ENCODE measurements at regions not wholly inside any gene's neighbourhood (a gene's known extent, or its start where the extent isn't known, plus 50 kb on each side); places are given as distances from the start of the nearest gene placed in this dataset.

GRCh38 chr5:2187687-2188086 is 305.0 kb upstream of the IRX4 start:
- no peaks in the 10 kb centered on the region for H3K36me3 ChIP-seq (ENCODE audit: control insufficient read depth in 2 of 2, insufficient read depth in 2 of 2, low read length in 1 of 2)
- whole genome bisulfite sequencing, result 90% methylated on average over 10 of the region's 10 CpGs

DNA sequence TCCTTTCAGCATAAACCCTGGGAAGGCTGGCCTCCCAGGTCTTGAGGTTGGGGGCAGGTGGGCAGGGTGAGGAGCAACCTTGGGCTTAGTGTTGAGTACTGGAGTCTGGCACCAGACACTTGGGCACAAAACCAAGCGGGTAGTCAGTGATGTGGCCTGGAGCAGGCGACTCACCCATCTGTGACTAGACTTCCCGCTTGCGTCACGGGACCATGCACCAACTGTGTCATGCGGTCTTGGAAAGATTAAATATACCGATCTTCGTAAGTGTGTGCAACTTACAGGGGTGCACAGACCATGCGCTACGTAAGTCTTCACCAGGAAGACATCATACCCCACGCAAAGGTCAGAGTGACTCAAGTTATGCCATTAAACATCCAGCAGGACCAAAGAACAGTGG is 304.4 kb upstream of the IRX4 start:
- 96% methylated on average over 11 of the region's 11 CpGs for WGBS
- Histone ChIP-seq H3K4me1 (ENCODE audit: control insufficient read depth in 2 of 2, insufficient read depth in 2 of 2, low read length in 2 of 2) (no peaks in the 10 kb centered on the region), H3K9me3 (ENCODE audit: control insufficient read depth in 2 of 2, insufficient read depth in 1 of 2, low read length in 1 of 2) (peaks cover 0 to 4% of the 10 kb centered on the region in 2 donors), H3K27me3 (ENCODE audit: control insufficient read depth in 2 of 2, insufficient read depth in 1 of 2, low read length in 1 of 2) (no peaks in the 10 kb centered on the region), H3K36me3 (ENCODE audit: control insufficient read depth in 2 of 2, insufficient read depth in 2 of 2, low read length in 1 of 2) (no peaks in the 10 kb centered on the region), H3K27ac (ENCODE audit: low read depth in 1 of 2, low read length in 1 of 2) (no peak overlapping the region), H3K4me3 (ENCODE audit: low read length in 2 of 2) (no peak overlapping the region)
- no peak for DNase-seq (ENCODE audit: low read depth in 6 of 9, low spot score in 9 of 9)

More at GRCh38 chr5:2187687-2188086, 305.0 kb upstream of the IRX4 start:
- Histone ChIP-seq H3K9me3 (ENCODE audit: control insufficient read depth in 2 of 2, insufficient read depth in 1 of 2, low read length in 1 of 2) (peaks cover 0 to 4% of the 10 kb centered on the region in 2 donors), H3K27me3 (ENCODE audit: control insufficient read depth in 2 of 2, insufficient read depth in 1 of 2, low read length in 1 of 2) (no peaks in the 10 kb centered on the region), H3K27ac (ENCODE audit: low read depth in 1 of 2, low read length in 1 of 2) (no peak overlapping the region), H3K4me1 (ENCODE audit: control insufficient read depth in 2 of 2, insufficient read depth in 2 of 2, low read length in 2 of 2) (no peaks in the 10 kb centered on the region), H3K4me3 (ENCODE audit: low read length in 2 of 2) (no peak overlapping the region)
- no peak for DNase-seq (ENCODE audit: low read depth in 6 of 9, low spot score in 9 of 9)

- DNase-seq (ENCODE audit: low read depth in 6 of 9, low spot score in 9 of 9), result no peak
- no peaks in the 10 kb centered on the region for H3K36me3 ChIP-seq (ENCODE audit: control insufficient read depth in 2 of 2, insufficient read depth in 2 of 2, low read length in 1 of 2)
- no peak overlapping the region for H3K27ac ChIP-seq (ENCODE audit: low read depth in 1 of 2, low read length in 1 of 2)
- H3K9me3 ChIP-seq (ENCODE audit: control insufficient read depth in 2 of 2, insufficient read depth in 1 of 2, low read length in 1 of 2), result peaks cover 0 to 4% of the 10 kb centered on the region in 2 donors
- WGBS, result 91% methylated on average over 23 of the region's 23 CpGs
- no peaks in the 10 kb centered on the region for H3K4me1 ChIP-seq (ENCODE audit: control insufficient read depth in 2 of 2, insufficient read depth in 2 of 2, low read length in 2 of 2)
- H3K4me3 ChIP-seq (ENCODE audit: low read length in 2 of 2), result no peak overlapping the region
- H3K27me3 ChIP-seq (ENCODE audit: control insufficient read depth in 2 of 2, insufficient read depth in 1 of 2, low read length in 1 of 2), result no peaks in the 10 kb centered on the region
Measured at GRCh38 chr5:2186472-2187015, 303.8 kb upstream of the IRX4 start.

- WGBS, result 91% methylated on average over 30 of the region's 30 CpGs
- Histone ChIP-seq H3K9me3 (ENCODE audit: control insufficient read depth in 2 of 2, insufficient read depth in 1 of 2, low read length in 1 of 2) (peaks cover 0 to 4% of the 10 kb centered on the region in 2 donors), H3K4me1 (ENCODE audit: control insufficient read depth in 2 of 2, insufficient read depth in 2 of 2, low read length in 2 of 2) (no peaks in the 10 kb centered on the region), H3K27me3 (ENCODE audit: control insufficient read depth in 2 of 2, insufficient read depth in 1 of 2, low read length in 1 of 2) (no peaks in the 10 kb centered on the region), H3K36me3 (ENCODE audit: control insufficient read depth in 2 of 2, insufficient read depth in 2 of 2, low read length in 1 of 2) (no peaks in the 10 kb centered on the region), H3K27ac (ENCODE audit: low read depth in 1 of 2, low read length in 1 of 2) (no peak overlapping the region), H3K4me3 (ENCODE audit: low read length in 2 of 2) (no peak overlapping the region)
- no peak for DNase-seq (ENCODE audit: low read depth in 6 of 9, low spot score in 9 of 9)
Measured at GRCh38 chr5:2185646-2186471, 303.1 kb upstream of the IRX4 start.

- H3K4me3 ChIP-seq (ENCODE audit: low read length in 2 of 2), result no peak overlapping the region
- no peaks in the 10 kb centered on the region for H3K4me1 ChIP-seq (ENCODE audit: control insufficient read depth in 2 of 2, insufficient read depth in 2 of 2, low read length in 2 of 2)
- DNase-seq (ENCODE audit: low read depth in 6 of 9, low spot score in 9 of 9), result no peak
- no peaks in the 10 kb centered on the region for H3K36me3 ChIP-seq (ENCODE audit: control insufficient read depth in 2 of 2, insufficient read depth in 2 of 2, low read length in 1 of 2)
- whole genome bisulfite sequencing, result 85% methylated on average over 12 of the region's 12 CpGs
- no peaks in the 10 kb centered on the region for H3K27me3 ChIP-seq (ENCODE audit: control insufficient read depth in 2 of 2, insufficient read depth in 1 of 2, low read length in 1 of 2)
- H3K9me3 ChIP-seq (ENCODE audit: control insufficient read depth in 2 of 2, insufficient read depth in 1 of 2, low read length in 1 of 2), result peaks cover 2 to 4% of the 10 kb centered on the region in 2 donors
- no peak overlapping the region for H3K27ac ChIP-seq (ENCODE audit: low read depth in 1 of 2, low read length in 1 of 2)
Measured at GRCh38 chr5:2184563-2185540, 302.1 kb upstream of the IRX4 start.

GRCh38 chr5:2184026-2184366 is 301.3 kb upstream of the IRX4 start:
- H3K27me3 ChIP-seq (ENCODE audit: control insufficient read depth in 2 of 2, insufficient read depth in 1 of 2, low read length in 1 of 2), result no peaks in the 10 kb centered on the region

GRCh38 chr5:2183154-2184025 is 300.7 kb upstream of the IRX4 start:
- Histone ChIP-seq H3K9me3 (ENCODE audit: control insufficient read depth in 2 of 2, insufficient read depth in 1 of 2, low read length in 1 of 2) (peaks cover 2 to 4% of the 10 kb centered on the region in 2 donors), H3K4me1 (ENCODE audit: control insufficient read depth in 2 of 2, insufficient read depth in 2 of 2, low read length in 2 of 2) (no peaks in the 10 kb centered on the region), H3K27ac (ENCODE audit: low read depth in 1 of 2, low read length in 1 of 2) (no peak overlapping the region), H3K27me3 (ENCODE audit: control insufficient read depth in 2 of 2, insufficient read depth in 1 of 2, low read length in 1 of 2) (no peaks in the 10 kb centered on the region), H3K36me3 (ENCODE audit: control insufficient read depth in 2 of 2, insufficient read depth in 2 of 2, low read length in 1 of 2) (no peaks in the 10 kb centered on the region), H3K4me3 (ENCODE audit: low read length in 2 of 2) (no peak overlapping the region)
- DNase-seq (ENCODE audit: low read depth in 6 of 9, low spot score in 9 of 9), result no peak
- 70% methylated on average over 17 of the region's 17 CpGs for WGBS

More at GRCh38 chr5:2184026-2184366, 301.3 kb upstream of the IRX4 start:
- Histone ChIP-seq H3K9me3 (ENCODE audit: control insufficient read depth in 2 of 2, insufficient read depth in 1 of 2, low read length in 1 of 2) (peaks cover 2 to 4% of the 10 kb centered on the region in 2 donors), H3K4me3 (ENCODE audit: low read length in 2 of 2) (no peak overlapping the region), H3K4me1 (ENCODE audit: control insufficient read depth in 2 of 2, insufficient read depth in 2 of 2, low read length in 2 of 2) (no peaks in the 10 kb centered on the region), H3K36me3 (ENCODE audit: control insufficient read depth in 2 of 2, insufficient read depth in 2 of 2, low read length in 1 of 2) (no peaks in the 10 kb centered on the region), H3K27ac (ENCODE audit: low read depth in 1 of 2, low read length in 1 of 2) (no peak overlapping the region)
- 43% methylated on average over 5 of the region's 5 CpGs for WGBS
- no peak for DNase-seq (ENCODE audit: low read depth in 6 of 9, low spot score in 9 of 9)

- no peaks in the 10 kb centered on the region for H3K36me3 ChIP-seq (ENCODE audit: control insufficient read depth in 2 of 2, insufficient read depth in 2 of 2, low read length in 1 of 2)
- no peaks in the 10 kb centered on the region for H3K4me1 ChIP-seq (ENCODE audit: control insufficient read depth in 2 of 2, insufficient read depth in 2 of 2, low read length in 2 of 2)
- no peak overlapping the region for H3K4me3 ChIP-seq (ENCODE audit: low read length in 2 of 2)
- H3K27ac ChIP-seq (ENCODE audit: low read depth in 1 of 2, low read length in 1 of 2), result no peak overlapping the region
- no peak for DNase-seq (ENCODE audit: low read depth in 6 of 9, low spot score in 9 of 9)
- WGBS, result 94% methylated on average over 5 of the region's 5 CpGs
- peaks cover 2 to 4% of the 10 kb centered on the region in 2 donors for H3K9me3 ChIP-seq (ENCODE audit: control insufficient read depth in 2 of 2, insufficient read depth in 1 of 2, low read length in 1 of 2)
- H3K27me3 ChIP-seq (ENCODE audit: control insufficient read depth in 2 of 2, insufficient read depth in 1 of 2, low read length in 1 of 2), result no peaks in the 10 kb centered on the region
Measured at GRCh38 chr5:2182020-2182419, 299.3 kb upstream of the IRX4 start.

Data from thymus (tissue), 11 donors.